IMR-90 (cell line): ENCODE measurements at regions not wholly inside any gene's neighbourhood (a gene's known extent, or its start where the extent isn't known, plus 50 kb on each side); places are given as distances from the start of the nearest gene placed in this dataset.

Experiments used
- ATAC-seq: fragments of 200-7000 bp; cut with Tn5 transposase; 2 replicates; pipeline ENCODE4 v1.9.1; 2020; ENCODE audit warnings: low read depth, mild to moderate bottlenecking, moderate library complexity
- BruUV-seq: library from RNA; stranded (reverse); fragments of 400-500 nt; replicated peaks from 2 replicates; lab custom pipeline; 2021; lab: Mats Ljungman, UMichigan
- CTCF ChIA-PET: fragments of 300-600 bp; formaldehyde crosslinking; extraction: SDS; loops from one replicate; lab custom pipeline; 2021; ENCODE audit warnings: antibody characterized with exemption; lab: Yijun Ruan, JAX
- POLR2A ChIA-PET: fragments of 300-600 bp; sonication (Branson Sonifier 250); formaldehyde crosslinking; loops from one replicate; lab custom pipeline; 2022; ENCODE audit warnings: antibody characterized with exemption; ENCODE audit not compliant: unreplicated experiment; lab: Charles Lee
- DNase-seq: peaks from one replicate; pipeline ENCODE4 v3.0.0; 2013
- H2AFZ ChIP-seq: replicated peaks from 2 replicates; pipeline ENCODE3; 2013; ENCODE audit warnings: low read length, mild to moderate bottlenecking; ENCODE audit not compliant: poor library complexity
- H2AK5ac ChIP-seq: 2 replicates; pipeline ENCODE4 v1.6.1; 2013; ENCODE audit warnings: low read depth, low read length, inconsistent platforms
- H2AK9ac ChIP-seq: replicated peaks from 2 replicates; pipeline ENCODE3; 2013; ENCODE audit warnings: mild to moderate bottlenecking, low read depth, low read length, moderate library complexity; ENCODE audit not compliant: poor library complexity
- H2BK120ac ChIP-seq: 2 replicates; pipeline ENCODE4 v1.6.1; 2013; ENCODE audit warnings: low read depth, low read length, inconsistent platforms
- H2BK15ac ChIP-seq: 3 replicates; pipeline ENCODE4 v1.6.1; 2013; ENCODE audit warnings: low read depth, low read length, inconsistent platforms
- H2BK20ac ChIP-seq: 2 replicates; pipeline ENCODE4 v1.6.1; 2013; ENCODE audit warnings: low read depth, mild to moderate bottlenecking, inconsistent platforms, low read length, moderate library complexity
- H2BK5ac ChIP-seq: 2 replicates; pipeline ENCODE4 v1.6.1; 2013; ENCODE audit warnings: mild to moderate bottlenecking, low read depth, low read length, inconsistent platforms; ENCODE audit not compliant: poor library complexity, severe bottlenecking
- H3K14ac ChIP-seq: replicated peaks from 2 replicates; pipeline ENCODE4 v1.6.1; 2013; ENCODE audit warnings: low read depth, low read length, inconsistent platforms
- H3K18ac ChIP-seq: 2 replicates; pipeline ENCODE4 v1.6.1; 2013; ENCODE audit warnings: low read depth, low read length, control low read depth
- H3K23ac ChIP-seq: 2 replicates; pipeline ENCODE4 v1.6.1; 2013; ENCODE audit warnings: low read depth, low read length, inconsistent platforms
- H3K27ac ChIP-seq: 2 replicates; pipeline ENCODE4 v1.5.1; 2013; ENCODE audit warnings: mild to moderate bottlenecking, control low read depth, low read length; ENCODE audit not compliant: insufficient read depth
- H3K27me3 ChIP-seq: 2 replicates; pipeline ENCODE4 v1.6.1; 2013; ENCODE audit warnings: low read length; ENCODE audit not compliant: control insufficient read depth, insufficient read depth
- H3K36me3 ChIP-seq: 2 replicates; pipeline ENCODE4 v1.6.1; 2013; ENCODE audit warnings: low read length, mixed read lengths; ENCODE audit not compliant: control insufficient read depth, insufficient read depth
- H3K4ac ChIP-seq: 2 replicates; pipeline ENCODE4 v1.6.1; 2013; ENCODE audit warnings: low read depth, low read length, inconsistent platforms
- H3K4me1 ChIP-seq: 2 replicates; pipeline ENCODE4 v1.6.1; 2013; ENCODE audit warnings: low read length, mixed read lengths; ENCODE audit not compliant: control insufficient read depth, insufficient read depth
- H3K4me2 ChIP-seq: 2 replicates; pipeline ENCODE4 v1.6.1; 2013; ENCODE audit warnings: low read depth, mild to moderate bottlenecking, control low read depth, low read length, moderate library complexity
- H3K4me3 ChIP-seq: 2 replicates; pipeline ENCODE4 v1.5.1; 2013; ENCODE audit warnings: low read depth, mild to moderate bottlenecking, control low read depth, low read length, moderate library complexity; ENCODE audit not compliant: insufficient read depth
- H3K56ac ChIP-seq: 2 replicates; pipeline ENCODE4 v1.6.1; 2013; ENCODE audit warnings: low read length, inconsistent platforms; ENCODE audit not compliant: insufficient read depth; ENCODE audit errors: extremely low read depth
- H3K79me1 ChIP-seq, 2 experiments: 2 replicates each; pipeline ENCODE4 v1.6.1; 2013; ENCODE audit warnings: low read length in 2 of 2, inconsistent platforms in 1 of 2, low read depth in 1 of 2
- H3K9ac ChIP-seq: 2 replicates; pipeline ENCODE4 v1.6.1; 2013; ENCODE audit warnings: low read depth, low read length, control low read depth
- H3K9me1 ChIP-seq: 2 replicates; pipeline ENCODE4 v1.6.1; 2013; ENCODE audit warnings: low read length, inconsistent platforms; ENCODE audit not compliant: insufficient read depth
- H3K9me3 ChIP-seq: 2 replicates; pipeline ENCODE4 v1.6.1; 2013; ENCODE audit warnings: low read length; ENCODE audit not compliant: control insufficient read depth, insufficient read depth
- H4K20me1 ChIP-seq: 2 replicates; pipeline ENCODE4 v1.6.1; 2013; ENCODE audit warnings: low read length, inconsistent platforms; ENCODE audit not compliant: insufficient read depth
- H4K5ac ChIP-seq: 2 replicates; pipeline ENCODE4 v1.6.1; 2013; ENCODE audit warnings: mild to moderate bottlenecking, low read depth, low read length, control low read depth
- H4K8ac ChIP-seq, 2 experiments: 2 replicates each; pipeline ENCODE4 v1.6.1; 2013; ENCODE audit warnings: low read depth in 2 of 2, low read length in 2 of 2, control low read depth in 1 of 2, inconsistent platforms in 1 of 2
- H4K91ac ChIP-seq: 2 replicates; pipeline ENCODE4 v1.6.1; 2013; ENCODE audit warnings: low read depth, low read length, inconsistent platforms; ENCODE audit not compliant: insufficient read depth
- CEBPB ChIP-seq: IDR thresholded peaks from 2 replicates; pipeline ENCODE4 v1.6.1; 2012; ENCODE audit warnings: low read depth, low read length, improper control_type of control experiment
- MXI1 ChIP-seq: IDR thresholded peaks from 2 replicates; pipeline ENCODE4 v1.6.1; 2012; ENCODE audit warnings: low read depth, mild to moderate bottlenecking, low read length, moderate library complexity, borderline replicate concordance
- NFE2L2 ChIP-seq: fragments of 150-350 bp; IDR thresholded peaks from 2 replicates; pipeline ENCODE4 v1.6.1; 2016; ENCODE audit warnings: low read depth, mild to moderate bottlenecking, low read length
- RCOR1 ChIP-seq: IDR thresholded peaks from 2 replicates; pipeline ENCODE4 v1.6.1; 2012; ENCODE audit warnings: mild to moderate bottlenecking, low read length, improper control_type of control experiment; ENCODE audit not compliant: insufficient replicate concordance
- USF2 ChIP-seq: fragments of 150-350 bp; IDR thresholded peaks from 2 replicates; pipeline ENCODE4 v1.6.1; 2017; ENCODE audit warnings: mild to moderate bottlenecking, antibody characterized with exemption, low read length, low read depth
- WGBS, 2 experiments: methylation state at CpG; one replicate each; pipeline versions ENCODE4 v1.1.5 to v1.1.7; 2013; ENCODE audit warnings: missing lambda C conversion rate in 2 of 2; ENCODE audit not compliant: insufficient read length in 1 of 2; ENCODE audit errors: extremely low coverage in 2 of 2; 5-methylcytosine and 5-hydroxymethylcytosine counted together
- dilution Hi-C: fragments of 300-500 bp; cut with HindIII; formaldehyde crosslinking; loops from one replicate; pipeline ENCODE4 v1.14.3; 2018; ENCODE audit warnings: low sequenced_read_pairs; ENCODE audit not compliant: unreplicated experiment
- in situ Hi-C: fragments of 300-500 bp; cut with MboI; formaldehyde crosslinking; loops from 3 replicates; pipeline ENCODE4 v1.14.3; 2019; ENCODE audit warnings: low sequenced_read_pairs, inconsistent platforms, mixed read lengths
- intact Hi-C: fragments of 100-400 bp; cut with micrococcal nuclease; formaldehyde crosslinking; loops from 2 replicates; pipeline ENCODE4 v1.10.0; 2022

DNA sequence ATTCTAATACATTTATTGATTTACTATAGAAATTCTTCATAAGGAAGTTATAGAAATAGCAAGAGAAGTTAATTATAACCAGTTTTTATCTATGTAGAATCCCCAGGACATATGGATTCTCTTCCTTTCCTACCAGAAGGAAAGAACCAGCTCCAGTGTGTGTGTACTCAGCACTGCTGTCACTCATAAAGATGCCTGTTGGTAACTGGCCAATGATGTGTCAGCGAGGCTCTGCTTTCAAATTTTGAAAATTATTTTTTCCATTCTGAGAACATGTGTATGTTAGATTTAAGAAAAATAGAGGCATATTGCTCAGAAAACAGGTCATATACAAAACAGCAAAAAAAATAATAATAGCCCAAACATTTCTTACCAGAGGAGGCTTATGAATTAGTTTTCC is 814.8 kb upstream of the IGFBP7 start:
- no peak overlapping the region for H3K18ac ChIP-seq
- no peaks in the 10 kb centered on the region for H3K79me1 ChIP-seq
- DNase-seq, result no peak
- no peak overlapping the region for H3K14ac ChIP-seq
- H2BK20ac ChIP-seq, result no peak overlapping the region
- no peak overlapping the region for H3K9ac ChIP-seq
- H3K36me3 ChIP-seq, result no peaks in the 10 kb centered on the region
- H4K5ac ChIP-seq, result no peak overlapping the region
- H3K23ac ChIP-seq, result no peak overlapping the region
- ChIA-PET CTCF (no interaction called here), POLR2A (no interaction called here)
- H3K9me1 ChIP-seq, result no peaks in the 10 kb centered on the region
- H3K4me1 ChIP-seq, result no peaks in the 10 kb centered on the region
- in situ Hi-C loops (no loop called here), dilution Hi-C loops (no loop called here), intact Hi-C loops (no loop called here)
- ATAC-seq, result no peak
- no peak overlapping the region for H2AK5ac ChIP-seq
- no peak overlapping the region for H2AK9ac ChIP-seq
- H3K4me3 ChIP-seq, result no peak overlapping the region
- BruUV-seq, result no TSS peak
- peaks cover 4% of the 10 kb centered on the region for H3K9me3 ChIP-seq
- H4K20me1 ChIP-seq, result no peaks in the 10 kb centered on the region
- H2BK5ac ChIP-seq, result no peak overlapping the region
- WGBS, 2 experiments, result no CpG with 5 or more reads among the region's 1 CpG
- no peak overlapping the region for H3K27ac ChIP-seq
- no peak overlapping the region for H2BK120ac ChIP-seq
- H2AFZ ChIP-seq, result no peak overlapping the region
- TF ChIP-seq USF2 (no peak), MXI1 (no peak), CEBPB (no peak), NFE2L2 (no peak), RCOR1 (no peak)
- H4K8ac ChIP-seq, result no peak overlapping the region
- H3K27me3 ChIP-seq, result no peaks in the 10 kb centered on the region
- H3K56ac ChIP-seq, result no peak overlapping the region
- H2BK15ac ChIP-seq, result no peak overlapping the region
- no peak overlapping the region for H3K4me2 ChIP-seq
- H4K91ac ChIP-seq, result no peak overlapping the region
- H3K4ac ChIP-seq, result no peak overlapping the region
